Adrenal gland (tissue), 5 donors: ENCODE measurements at regions not wholly inside any gene's neighbourhood (a gene's known extent, or its start where the extent isn't known, plus 50 kb on each side); places are given as distances from the start of the nearest gene placed in this dataset.

Experiments
- CTCF ChIP-seq, 6 experiments: fragments of 450-650 bp in 4 of 6; fragments of 200-600 bp in 2 of 6; sonication (generic) in 1 of 6; IDR thresholded peaks; 1 replicate in 5 of 6; 2 replicates in 1 of 6; pipeline versions ENCODE4 v1.5.1 to v1.8.0; 2016 to 2021; ENCODE audit warnings: antibody characterized with exemption in 6 of 6, mild to moderate bottlenecking in 2 of 6, moderate library complexity in 1 of 6
- POLR2A ChIP-seq, 2 donors: fragments of 450-650 bp; IDR thresholded peaks; one replicate each; pipeline ENCODE4 v1.6.1; 2017; ENCODE audit warnings: antibody characterized with exemption in 2 of 2, mild to moderate bottlenecking in 2 of 2, moderate library complexity in 1 of 2
- donor health status: DM: no; HTN: no; CAD: no.

- no peak for TF ChIP-seq CTCF (IDR thresholded peaks at IDR 0.05)
- TF ChIP-seq POLR2A (IDR thresholded peaks at IDR 0.05) = no peak
Observed at GRCh38 chr10:20485554-20485953, 411.6 kb downstream of the NEBL start.
